Fibroblast of mammary gland (primary cell): ENCODE measurements at regions not wholly inside any gene's neighbourhood (a gene's known extent, or its start where the extent isn't known, plus 50 kb on each side); places are given as distances from the start of the nearest gene placed in this dataset.

Experiments
- DNase-seq: peaks from one replicate; pipeline ENCODE4 v3.0.0-alpha.2; 2010; ENCODE audit warnings: low read depth
- H3K4me3 ChIP-seq: 2 replicates; pipeline ENCODE4 v1.5.1; 2011; ENCODE audit warnings: low read depth, mild to moderate bottlenecking, low read length, moderate library complexity; ENCODE audit not compliant: control insufficient read depth
- CTCF ChIP-seq: conservative IDR thresholded peaks from 2 replicates; pipeline ENCODE4 v1.5.1; 2011; ENCODE audit warnings: low read depth, low read length, inconsistent platforms; ENCODE audit not compliant: control insufficient read depth, insufficient read depth

GRCh38 chr2:161077367-161078210, 82.6 kb upstream of the TANK start:
- peak; percentile 47 for DNase-seq
- no peak for TF ChIP-seq CTCF
- H3K4me3 ChIP-seq: no peak overlapping the region

- DNase-seq: no peak
- H3K4me3 ChIP-seq: no peak overlapping the region
- no peak for TF ChIP-seq CTCF
Measured at GRCh38 chr2:161078211-161078539, 82.1 kb upstream of the TANK start.

- no peak for TF ChIP-seq CTCF
- no peak for DNase-seq
- H3K4me3 ChIP-seq: no peak overlapping the region
Measured at GRCh38 chr2:161085149-161085548, 75.1 kb upstream of the TANK start.

GRCh38 chr2:161088658-161089350, 71.4 kb upstream of the TANK start:
- no peak for DNase-seq
- no peak for TF ChIP-seq CTCF
- no peak overlapping the region for H3K4me3 ChIP-seq

- no peak for DNase-seq
- H3K4me3 ChIP-seq: no peak overlapping the region
- no peak for TF ChIP-seq CTCF
Measured at GRCh38 chr2:161090411-161090810, 69.8 kb upstream of the TANK start.

- TF ChIP-seq CTCF: no peak
- no peak for DNase-seq
- no peak overlapping the region for H3K4me3 ChIP-seq
Measured at GRCh38 chr2:161095314-161095713, 64.9 kb upstream of the TANK start.
